Esophagus muscularis mucosa (tissue), 4 donors: ENCODE measurements at regions not wholly inside any gene's neighbourhood (a gene's known extent, or its start where the extent isn't known, plus 50 kb on each side); places are given as distances from the start of the nearest gene placed in this dataset.

Source experiments
- DNase-seq: peaks from one replicate; pipeline ENCODE4 v3.0.0-alpha.2; 2017; ENCODE audit errors: extremely low spot score
- H3K27ac ChIP-seq, 4 donors: fragments of 200-600 bp; sonication (generic); replicated peaks in 1 of 4; 1 replicate in 3 of 4; 2 replicates in 1 of 4; pipeline ENCODE4 v1.5.1; 2016 to 2019; ENCODE audit warnings: mild to moderate bottlenecking in 1 of 4
- H3K27me3 ChIP-seq, 4 donors: fragments of 200-600 bp; sonication (generic); one replicate each; pipeline versions ENCODE4 v1.5.1 to v1.6.0; 2016 to 2019
- H3K36me3 ChIP-seq, 4 donors: fragments of 200-600 bp; sonication (generic); one replicate each; pipeline ENCODE4 v1.5.1; 2016 to 2019
- H3K4me1 ChIP-seq, 4 donors: fragments of 200-600 bp; sonication (generic); one replicate each; pipeline ENCODE4 v1.5.1; 2016 to 2019
- H3K4me3 ChIP-seq, 4 donors: fragments of 200-600 bp; sonication (generic); 1 replicate in 2 of 4; 2 replicates in 2 of 4; pipeline ENCODE4 v1.5.1; 2016 to 2019; ENCODE audit warnings: mild to moderate bottlenecking in 4 of 4, moderate library complexity in 1 of 4
- H3K9me3 ChIP-seq, 4 donors: fragments of 200-600 bp; sonication (generic); 1 replicate in 3 of 4; 2 replicates in 1 of 4; pipeline ENCODE4 v1.5.1; 2016 to 2019
- CTCF ChIP-seq, 3 experiments: fragments of 200-600 bp in 2 of 3; fragments of 450-650 bp in 1 of 3; sonication (generic) in 2 of 3; IDR thresholded peaks; one replicate each; pipeline ENCODE4 v1.5.1; 2017 to 2019; ENCODE audit warnings: antibody characterized with exemption in 3 of 3, mild to moderate bottlenecking in 2 of 3, moderate library complexity in 1 of 3
- EP300 ChIP-seq: sonication (generic); formaldehyde crosslinking; IDR thresholded peaks from one replicate; pipeline ENCODE4 v1.6.1; 2017; ENCODE audit warnings: antibody characterized with exemption
- POLR2A ChIP-seq: fragments of 450-650 bp; IDR thresholded peaks from one replicate; pipeline ENCODE4 v1.6.1; 2017; ENCODE audit warnings: antibody characterized with exemption, moderate library complexity, mild to moderate bottlenecking, low read depth
- POLR2AphosphoS5 ChIP-seq, 2 donors: sonication (generic); formaldehyde crosslinking; IDR thresholded peaks; one replicate each; pipeline ENCODE4 v1.6.1; 2017; ENCODE audit warnings: antibody characterized with exemption in 2 of 2
- WGBS: methylation state at CpG from one replicate; pipeline ENCODE4 v1.1.5; 2018; 5-methylcytosine and 5-hydroxymethylcytosine counted together
- intact Hi-C: fragments of 100-400 bp; cut with DNase I; formaldehyde crosslinking; loops from one replicate; pipeline ENCODE4 v1.15.1; 2023

- Histone ChIP-seq H3K27ac (no peak overlapping the region), H3K27me3 (no peaks in the 10 kb centered on the region), H3K9me3 (no peaks in the 10 kb centered on the region), H3K4me3 (no peak overlapping the region), H3K4me1 (no peaks in the 10 kb centered on the region), H3K36me3 (no peaks in the 10 kb centered on the region)
- no peak for DNase-seq
- WGBS = 90% methylated on average over 4 of the region's 4 CpGs
- TF ChIP-seq EP300 = no peak
- TF ChIP-seq POLR2A = no peak
- no peak for TF ChIP-seq CTCF (IDR thresholded peaks at IDR 0.05)
- no peak for TF ChIP-seq POLR2AphosphoS5 (IDR thresholded peaks at IDR 0.05)
- intact Hi-C loops = no loop called here
Measured at GRCh38 chr4:11790230-11790629, 361.5 kb upstream of the HS3ST1 start.

DNA sequence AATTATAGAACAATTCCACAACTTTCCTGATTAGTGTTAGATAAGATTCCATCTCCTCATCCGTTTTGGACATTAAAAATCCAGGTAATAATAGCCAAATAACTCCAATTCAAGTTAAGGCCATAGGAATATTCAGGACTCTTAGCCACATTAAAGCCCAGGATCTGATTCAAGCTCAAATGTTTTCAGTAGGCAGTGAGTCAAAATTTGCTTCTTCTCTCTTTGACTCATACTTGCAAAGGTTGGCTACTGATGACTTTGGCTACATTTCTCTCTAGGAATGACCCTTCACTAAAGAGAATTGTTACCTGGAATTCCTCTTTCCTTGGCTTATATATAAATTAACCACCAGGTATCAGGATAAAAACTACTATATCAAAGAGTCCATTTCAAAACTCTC is 354.9 kb upstream of the HS3ST1 start:
- Histone ChIP-seq H3K9me3 (no peaks in the 10 kb centered on the region), H3K4me1 (no peaks in the 10 kb centered on the region), H3K27ac (no peak overlapping the region), H3K27me3 (no peaks in the 10 kb centered on the region), H3K4me3 (no peak overlapping the region), H3K36me3 (no peaks in the 10 kb centered on the region)
- intact Hi-C loops = no loop called here
- 60% methylated on average over 1 of the region's 1 CpG for WGBS
- TF ChIP-seq EP300 (no peak), POLR2A (no peak), CTCF (IDR thresholded peaks at IDR 0.05) (no peak)
- DNase-seq = no peak

GRCh38 chr4:11782859-11783258 is 354.2 kb upstream of the HS3ST1 start:
- no peaks in the 10 kb centered on the region for H3K27me3 ChIP-seq
- H3K27ac ChIP-seq = no peak overlapping the region
- intact Hi-C loops = no loop called here
- H3K4me3 ChIP-seq = no peak overlapping the region
- 71% methylated on average over 5 of the region's 5 CpGs for whole genome bisulfite sequencing
- H3K36me3 ChIP-seq = no peaks in the 10 kb centered on the region
- H3K4me1 ChIP-seq = no peaks in the 10 kb centered on the region
- TF ChIP-seq CTCF (IDR thresholded peaks at IDR 0.05) (no peak), POLR2A (no peak), POLR2AphosphoS5 (IDR thresholded peaks at IDR 0.05) (no peak), EP300 (no peak)
- no peak for DNase-seq
- no peaks in the 10 kb centered on the region for H3K9me3 ChIP-seq

DNA sequence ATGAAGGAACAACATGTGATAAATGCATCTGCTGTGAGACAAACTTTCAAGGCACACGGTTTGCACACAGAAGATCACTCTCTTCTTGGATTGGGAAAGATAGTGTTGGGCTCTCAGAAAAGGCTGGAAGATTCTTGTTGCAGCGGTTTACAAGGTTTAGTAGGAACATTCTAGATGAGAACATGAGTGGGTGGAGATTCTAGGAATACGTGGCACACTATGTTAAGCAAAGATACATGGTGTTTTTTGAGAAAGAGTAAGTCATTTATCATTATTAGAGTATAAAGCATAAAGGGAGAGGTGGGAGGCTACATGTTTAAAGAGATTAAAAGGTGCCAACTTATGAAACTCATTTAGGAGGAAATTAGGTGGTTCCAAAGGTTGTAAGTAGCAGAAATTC is 348.8 kb upstream of the HS3ST1 start:
- no peak for DNase-seq
- Histone ChIP-seq H3K27me3 (no peaks in the 10 kb centered on the region), H3K9me3 (no peaks in the 10 kb centered on the region), H3K4me1 (peaks cover 0 to 10% (median 3%) of the 10 kb centered on the region in 4 donors), H3K4me3 (no peak overlapping the region), H3K36me3 (no peaks in the 10 kb centered on the region), H3K27ac (no peak overlapping the region)
- no peak for TF ChIP-seq POLR2A
- no peak for TF ChIP-seq EP300
- TF ChIP-seq POLR2AphosphoS5 (IDR thresholded peaks at IDR 0.05) = no peak
- no peak for TF ChIP-seq CTCF (IDR thresholded peaks at IDR 0.05)
- intact Hi-C loops = no loop called here
- WGBS = 81% methylated on average over 3 of the region's 3 CpGs

DNA sequence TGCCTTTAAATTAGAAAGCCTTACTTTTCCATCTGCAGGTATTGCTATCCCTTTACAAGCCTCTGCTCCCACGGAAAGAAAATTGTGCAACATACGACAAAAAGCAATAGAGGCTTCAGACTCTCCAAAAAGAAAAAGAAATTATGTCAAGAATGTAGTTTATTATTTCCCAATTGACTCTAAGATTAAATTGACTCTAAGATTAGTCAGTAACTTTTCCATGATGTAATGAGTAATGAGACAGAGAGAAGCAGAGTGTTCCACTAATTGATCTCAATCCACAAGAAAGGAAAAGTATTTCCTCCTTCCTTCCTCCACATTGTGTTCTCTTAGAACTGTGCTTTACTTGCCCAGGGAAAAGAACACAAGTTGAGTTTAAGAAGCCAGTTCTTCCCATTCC is 345.7 kb upstream of the HS3ST1 start:
- no peak overlapping the region for H3K27ac ChIP-seq
- peaks cover 0 to 19% (median 15%) of the 10 kb centered on the region in 4 donors for H3K4me1 ChIP-seq
- no peaks in the 10 kb centered on the region for H3K9me3 ChIP-seq
- intact Hi-C loops = no loop called here
- DNase-seq = no peak
- H3K27me3 ChIP-seq = no peaks in the 10 kb centered on the region
- H3K4me3 ChIP-seq = no peak overlapping the region
- H3K36me3 ChIP-seq = no peaks in the 10 kb centered on the region
- TF ChIP-seq CTCF (IDR thresholded peaks at IDR 0.05) = no peak
- 57% methylated on average over 2 of the region's 2 CpGs for WGBS
